HG03442 (cell line): ENCODE measurements at regions not wholly inside any gene's neighbourhood (a gene's known extent, or its start where the extent isn't known, plus 50 kb on each side); places are given as distances from the start of the nearest gene placed in this dataset.

ENCODE experiments used
- ATAC-seq: cut with Tn5 transposase; IDR thresholded peaks from one replicate; pipeline ENCODE4 v1.9.1; 2021; ENCODE audit warnings: mild to moderate bottlenecking, moderate library complexity; ENCODE audit not compliant: unreplicated experiment

DNA sequence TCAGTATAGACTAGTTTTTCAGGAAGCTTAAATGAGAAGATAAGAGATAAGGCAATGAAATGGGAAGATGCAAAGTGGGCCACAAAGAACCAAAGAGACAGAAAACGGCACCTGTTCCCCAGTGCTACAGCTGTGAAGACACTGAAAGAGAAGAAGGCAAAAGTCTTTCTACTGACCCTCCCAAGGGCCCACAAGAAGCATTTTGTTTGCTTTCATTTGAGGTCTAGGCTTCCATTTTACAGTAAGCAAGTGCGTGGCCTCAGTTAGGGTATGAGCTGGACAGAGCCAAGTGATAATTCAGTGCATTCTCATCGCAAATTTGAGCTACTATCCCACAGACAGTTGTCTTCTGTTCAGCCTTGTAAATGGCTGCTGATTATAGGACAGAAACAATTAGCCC is 53.4 kb upstream of the STK17B start:
- no peak for ATAC-seq

DNA sequence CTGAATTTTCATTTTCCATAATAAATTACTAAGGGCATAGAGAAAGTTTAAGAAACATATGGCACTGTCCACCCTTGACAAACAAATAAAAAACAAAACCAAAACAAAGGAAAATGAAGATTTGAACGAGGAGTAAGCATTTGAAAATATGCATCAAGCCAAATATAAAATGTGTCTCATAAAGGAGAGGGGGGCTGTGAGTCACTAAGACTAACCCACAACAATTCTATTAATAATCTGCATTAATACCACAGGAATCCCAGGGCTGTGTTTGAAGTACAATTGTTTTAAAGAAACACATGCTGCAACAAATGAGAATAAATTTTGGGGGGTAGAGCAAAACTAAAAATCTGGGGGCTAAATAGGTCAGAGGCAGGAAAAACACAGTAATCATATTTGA is 53.8 kb upstream of the STK17B start:
- ATAC-seq = no peak

DNA sequence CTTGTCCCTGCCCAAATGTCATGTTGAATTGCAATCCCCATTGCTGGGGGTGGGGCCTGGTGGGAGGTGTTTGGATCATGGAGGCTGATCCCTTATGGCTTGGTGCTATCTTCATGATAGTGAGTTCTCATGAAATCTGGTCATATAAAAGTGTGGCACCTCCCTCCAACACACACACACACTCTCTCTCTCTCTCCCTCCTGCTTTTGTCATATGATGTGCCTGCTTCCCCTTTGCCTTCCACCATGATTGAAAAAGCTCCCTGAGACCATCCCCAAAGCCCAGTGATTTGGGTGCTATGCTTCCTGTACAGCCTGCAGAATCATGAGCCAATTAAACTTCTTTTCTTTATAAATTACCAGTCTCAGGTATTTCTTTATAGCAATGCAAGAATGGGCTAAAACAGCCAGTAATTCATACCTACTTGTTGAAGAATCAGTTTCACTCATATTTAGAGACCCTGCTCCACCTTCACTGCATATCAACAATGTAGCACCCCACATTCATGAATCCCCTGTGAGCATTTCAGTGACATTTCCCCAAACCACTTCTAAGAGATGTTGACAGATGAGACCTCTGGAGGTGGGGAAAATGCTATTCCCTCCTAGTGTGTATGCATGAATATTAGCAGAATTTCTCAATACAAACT is 54.8 kb upstream of the STK17B start:
- ATAC-seq = no peak

DNA sequence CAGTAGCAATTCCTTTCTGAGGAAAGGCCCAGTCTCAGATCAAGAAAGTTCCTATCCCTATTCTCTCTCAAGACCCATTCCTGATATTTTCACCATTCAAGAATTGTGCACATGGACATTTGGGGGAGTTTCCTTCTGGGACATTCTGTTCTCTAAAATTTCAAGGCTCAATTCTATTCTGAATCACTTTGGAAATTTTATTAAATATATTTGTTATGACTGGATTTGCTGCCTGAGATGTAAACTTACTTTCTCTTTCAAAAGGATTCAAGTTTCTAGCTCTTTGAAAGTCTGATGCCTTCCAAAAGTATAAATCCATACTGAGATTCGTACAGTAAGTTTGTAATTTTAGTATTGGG is 55.3 kb upstream of the STK17B start:
- no peak for ATAC-seq

DNA sequence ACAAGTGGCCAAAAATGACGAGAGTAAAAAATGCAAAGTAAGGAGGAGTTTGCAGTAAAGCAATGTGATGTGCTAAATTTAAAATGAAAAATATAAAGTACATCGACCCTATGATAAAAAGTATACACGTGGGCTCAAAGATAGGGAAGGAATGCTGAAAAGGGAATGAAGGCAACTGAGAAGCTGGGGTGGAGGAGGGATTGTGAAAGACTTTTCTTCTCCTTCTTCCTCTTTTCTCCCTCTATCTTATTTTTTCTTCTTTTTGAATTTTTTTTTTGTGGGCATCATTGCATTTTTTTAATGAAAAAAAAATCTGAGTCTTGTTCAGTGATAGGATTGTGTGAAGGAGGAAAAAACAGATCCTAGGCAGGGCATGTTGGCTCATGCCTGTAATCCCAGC is 57.6 kb upstream of the STK17B start:
- ATAC-seq = no peak

DNA sequence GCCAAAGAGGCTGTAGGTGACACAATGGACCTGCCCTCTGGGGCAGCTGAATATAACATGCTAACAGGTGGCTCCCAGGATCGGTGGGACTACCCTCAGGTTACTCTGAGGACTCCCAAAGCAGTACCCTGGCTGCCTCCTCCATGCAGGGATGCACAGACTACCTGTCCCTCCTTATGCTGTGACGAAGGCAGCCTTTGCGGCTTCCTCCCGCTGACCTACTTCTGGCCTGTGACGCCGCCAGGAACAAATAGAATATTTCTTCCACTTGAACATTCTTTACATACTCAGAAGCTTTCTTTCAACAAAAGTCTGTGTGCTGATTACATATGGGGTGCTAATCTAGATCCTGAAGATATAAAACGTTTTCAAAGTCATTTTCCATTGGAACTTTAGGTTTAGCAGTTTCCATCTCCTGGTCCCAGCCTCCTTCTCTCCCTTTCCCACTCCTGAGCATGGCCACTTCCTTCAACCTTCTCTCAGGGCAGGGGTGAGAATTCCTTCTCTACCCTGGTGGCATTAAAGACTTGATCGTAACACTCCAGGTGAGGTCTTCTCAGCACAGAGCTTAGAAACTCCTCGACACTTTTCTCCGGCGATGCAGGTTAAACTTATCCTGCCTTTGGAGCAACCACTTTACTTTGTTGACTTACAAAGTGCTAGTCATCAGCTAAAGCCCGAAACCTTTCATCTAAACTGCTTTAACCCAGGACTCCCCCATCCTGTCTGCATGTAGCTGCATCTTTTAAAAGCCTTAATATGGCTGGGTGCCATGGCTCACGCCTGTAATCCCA is 58.9 kb upstream of the STK17B start:
- ATAC-seq = no peak

DNA sequence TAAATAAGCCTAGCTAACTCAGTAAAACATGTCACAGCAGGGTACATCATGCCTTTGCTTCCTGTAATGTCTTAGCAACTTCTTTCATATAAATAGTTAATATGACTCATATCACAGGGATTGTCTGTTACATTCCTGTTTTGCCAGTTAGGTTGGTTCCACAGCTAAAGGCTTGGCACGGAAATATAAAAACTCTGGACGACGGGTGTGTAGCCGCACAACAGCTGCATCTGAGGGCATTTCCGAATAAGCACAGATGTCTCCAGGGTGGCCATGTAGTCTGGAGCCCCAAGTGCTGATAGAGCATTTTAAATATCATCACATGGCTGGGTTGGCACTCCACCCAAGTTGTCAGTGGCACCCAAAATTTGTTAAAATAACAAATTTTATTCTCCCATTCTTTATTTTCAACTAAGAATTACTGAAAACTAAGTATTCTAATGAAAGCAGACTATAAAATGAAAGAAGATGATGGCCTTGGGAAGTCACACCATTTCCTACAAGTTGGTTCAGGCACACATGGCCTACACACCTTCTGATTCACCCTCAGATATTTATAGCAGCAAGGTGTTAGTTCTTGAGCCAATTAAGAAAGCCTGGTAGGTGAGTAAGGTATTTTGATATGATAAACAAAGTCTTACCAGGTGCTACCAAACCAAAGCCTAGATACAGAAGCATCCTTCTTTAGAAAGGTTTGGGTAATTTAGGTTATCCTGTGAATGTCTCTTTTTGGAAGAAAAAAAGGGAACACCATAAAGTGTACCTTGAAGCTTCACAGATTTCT is 61.8 kb upstream of the STK17B start:
- ATAC-seq = peak; percentile 11

DNA sequence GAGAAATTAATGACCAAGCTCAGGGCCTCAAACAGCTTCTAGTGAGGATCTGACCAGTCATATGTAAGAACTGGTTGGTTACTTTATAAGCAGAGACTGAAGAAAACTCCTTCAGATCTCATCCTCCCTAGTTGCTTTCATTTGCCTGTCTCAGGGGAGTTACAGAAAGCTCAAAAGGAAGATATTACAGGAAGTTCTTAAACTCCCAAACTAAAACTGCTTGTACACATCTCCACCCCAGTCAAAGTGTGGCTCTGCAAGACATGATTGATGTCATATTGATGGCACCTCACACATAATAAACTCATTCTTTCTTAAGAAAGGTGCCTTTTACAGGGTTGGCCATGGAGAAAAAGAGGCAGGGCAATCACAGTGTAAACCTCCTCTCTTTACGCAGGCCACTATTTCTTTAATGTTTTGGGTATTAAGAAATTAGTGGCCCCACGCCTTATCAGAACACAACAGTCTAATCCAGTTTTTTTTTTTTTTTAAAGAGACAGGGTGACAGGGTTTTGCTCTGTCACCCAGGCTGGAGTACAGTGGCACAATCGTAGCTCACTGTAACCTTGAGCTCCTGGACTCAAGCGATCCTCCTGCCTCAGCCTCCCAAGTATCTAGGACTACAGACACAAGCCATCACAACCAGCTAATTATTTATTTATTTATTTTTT is 62.6 kb upstream of the STK17B start:
- ATAC-seq = peak; percentile 73

DNA sequence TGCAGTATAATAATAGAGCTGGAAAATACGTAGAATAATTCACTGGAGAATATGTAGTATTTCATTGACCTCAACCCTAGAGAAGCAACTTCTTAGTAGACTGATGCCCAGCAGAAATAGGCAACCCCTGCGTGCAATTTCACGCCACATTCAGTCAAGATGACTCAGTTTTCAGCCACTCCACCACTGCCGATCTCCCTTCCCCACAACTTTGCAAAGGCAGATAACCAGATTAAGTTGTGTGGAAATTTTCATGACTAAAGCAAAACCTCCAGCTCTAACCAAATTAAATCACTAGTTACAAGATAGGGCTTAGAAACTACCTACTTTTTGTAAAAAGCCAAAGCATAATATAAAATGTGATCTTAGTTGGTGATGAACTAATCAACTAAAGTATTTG is 63.3 kb upstream of the STK17B start:
- ATAC-seq = peak; percentile 51

DNA sequence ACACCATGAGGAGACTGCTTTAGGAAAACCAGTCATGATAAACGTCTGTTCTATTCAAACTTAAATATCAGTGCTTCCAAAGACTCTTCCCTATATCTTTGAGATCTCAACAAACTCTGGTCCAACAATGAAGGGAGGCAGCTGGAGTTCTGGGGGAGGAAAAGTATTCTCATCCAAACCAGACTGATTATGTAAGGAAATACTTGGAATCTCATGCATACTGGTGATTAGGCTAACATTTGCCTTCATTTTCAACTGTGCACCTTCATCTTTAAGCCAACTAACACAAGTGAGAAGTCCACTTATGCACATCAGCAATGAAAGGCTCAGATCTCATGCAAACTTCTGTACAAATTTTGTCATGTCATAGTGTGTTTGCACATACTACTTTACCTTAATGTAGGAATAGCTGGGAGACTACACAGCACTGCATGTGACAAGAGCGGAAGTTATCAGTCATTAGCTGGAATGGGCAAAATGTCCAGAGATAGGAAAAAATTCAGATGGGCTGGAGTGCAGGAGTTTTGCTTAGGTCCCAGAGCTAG is 67.5 kb upstream of the STK17B start:
- ATAC-seq = no peak

DNA sequence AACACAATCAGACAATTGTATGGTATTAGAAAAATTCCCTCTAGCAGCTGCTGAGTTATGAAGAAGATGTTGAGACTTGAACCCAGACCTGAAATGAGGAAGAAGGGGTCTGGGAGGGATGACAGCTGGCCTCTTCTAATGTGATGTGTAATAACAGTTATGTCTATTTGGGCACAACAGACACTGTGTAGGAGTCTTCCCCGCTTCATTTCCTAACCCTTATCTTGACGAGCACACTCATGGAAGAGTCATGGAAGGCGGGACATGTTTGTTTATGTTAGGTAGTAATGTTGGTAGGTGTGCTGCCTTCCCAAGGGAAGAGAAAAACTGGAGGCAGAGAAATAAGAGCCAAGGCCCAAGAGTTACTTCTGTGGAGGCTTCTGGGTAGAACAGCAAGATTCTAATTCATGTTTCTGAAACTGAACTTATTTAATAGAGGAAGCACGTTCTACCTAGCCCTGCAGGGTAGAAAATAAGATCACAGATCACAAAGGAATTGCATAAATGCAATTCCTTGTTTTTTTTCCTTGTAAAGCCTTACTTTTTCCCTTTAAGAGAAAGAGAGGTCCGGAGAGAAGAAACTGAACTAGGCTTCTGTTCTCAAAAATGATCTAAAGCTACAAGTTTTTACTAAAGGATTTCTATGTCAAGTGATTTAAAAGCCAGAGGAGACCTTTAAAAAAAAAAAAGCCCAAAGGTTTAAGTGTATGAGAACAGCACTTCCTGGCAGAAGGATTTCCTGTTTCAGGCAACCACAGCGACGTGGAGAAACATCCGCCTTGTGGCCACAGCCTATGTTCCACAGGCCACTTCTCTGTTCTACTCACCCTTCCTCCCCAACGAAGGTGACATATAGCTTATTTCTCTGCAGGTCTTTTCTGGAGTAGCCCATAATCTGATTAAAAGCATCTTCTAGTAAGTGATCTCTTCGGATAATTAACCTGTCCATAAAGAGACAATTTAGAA is 68.5 kb upstream of the STK17B start:
- ATAC-seq = peak; percentile 75

DNA sequence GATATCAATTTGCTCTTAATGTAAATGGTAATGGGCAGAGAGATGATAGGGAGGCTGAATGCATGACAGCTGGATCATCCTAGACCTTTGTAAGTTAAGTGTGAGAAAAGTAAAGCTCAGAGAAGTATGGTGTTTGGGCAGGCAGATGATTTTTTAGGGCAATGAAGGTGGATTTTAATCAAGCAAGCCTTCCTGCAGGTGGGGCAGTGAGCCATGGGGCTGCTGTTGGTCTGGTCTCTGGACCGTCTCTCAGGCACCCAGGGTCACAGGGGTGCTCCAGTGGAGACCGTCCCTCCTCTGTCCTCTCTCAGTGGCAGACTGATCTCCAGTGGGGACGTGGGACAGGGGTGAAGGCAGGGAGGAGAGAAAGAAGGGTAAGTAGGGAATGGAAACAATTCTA is 69.8 kb upstream of the STK17B start:
- no peak for ATAC-seq

DNA sequence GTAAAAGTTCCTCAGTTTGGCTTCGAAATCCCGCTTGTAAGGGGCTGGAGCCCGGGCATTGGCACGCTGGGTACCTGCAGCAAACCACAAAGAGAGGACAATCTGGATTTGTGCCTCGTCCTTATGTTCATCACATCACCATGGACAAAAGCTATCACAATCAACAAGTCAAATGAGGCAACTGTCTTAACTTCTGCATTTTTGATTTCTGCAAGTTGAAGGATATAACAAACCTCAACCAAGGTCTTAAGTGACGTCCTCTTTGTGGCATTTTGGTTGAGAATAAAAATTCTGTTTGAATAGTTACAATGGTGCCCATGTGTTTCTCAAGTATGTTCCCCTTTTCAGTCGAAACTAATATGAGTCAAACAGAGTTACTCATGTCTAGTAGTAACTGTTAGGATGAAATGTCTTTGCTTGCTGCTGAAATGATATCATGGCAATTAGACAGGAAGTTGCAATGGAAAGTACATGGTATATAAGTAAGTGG is 70.8 kb upstream of the STK17B start:
- peak; percentile 92 for ATAC-seq

DNA sequence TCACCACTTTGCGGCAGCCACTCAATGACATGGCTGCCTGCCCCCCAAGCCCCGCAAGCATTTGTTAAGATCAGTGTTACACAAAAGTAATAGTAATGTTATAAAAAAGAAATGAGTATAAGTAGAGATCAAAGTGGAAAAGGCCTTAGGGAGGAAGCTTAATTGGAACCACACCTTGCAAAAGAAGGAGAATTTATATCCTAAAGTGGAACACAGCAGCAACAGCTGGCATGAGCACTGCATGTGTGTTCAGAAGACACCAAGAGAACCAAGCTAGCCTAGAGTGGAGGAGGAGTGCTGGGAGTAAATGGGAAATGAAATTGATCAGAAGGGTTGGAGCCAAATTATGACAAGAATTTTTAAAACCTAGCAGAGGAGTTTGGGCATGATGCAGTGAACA is 73.1 kb upstream of the STK17B start:
- no peak for ATAC-seq

DNA sequence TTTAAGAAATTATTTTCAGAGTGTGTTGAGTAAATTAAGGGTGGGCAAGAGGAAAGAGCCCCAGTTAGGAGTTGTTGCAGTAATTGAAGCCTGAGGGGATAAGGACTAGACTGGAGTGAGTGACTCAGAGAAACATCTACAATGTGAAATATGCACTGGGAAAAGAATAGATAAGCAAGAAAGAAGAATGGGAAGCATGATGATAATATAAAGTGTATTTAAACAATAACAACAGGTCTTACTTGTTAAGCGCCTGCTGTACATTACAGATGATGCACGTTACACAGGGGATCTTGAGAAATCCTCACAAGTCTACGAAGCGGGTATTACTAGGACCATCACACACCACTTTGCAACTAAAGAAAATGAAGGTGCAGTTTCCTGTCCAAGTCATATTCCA is 73.6 kb upstream of the STK17B start:
- ATAC-seq = no peak

DNA sequence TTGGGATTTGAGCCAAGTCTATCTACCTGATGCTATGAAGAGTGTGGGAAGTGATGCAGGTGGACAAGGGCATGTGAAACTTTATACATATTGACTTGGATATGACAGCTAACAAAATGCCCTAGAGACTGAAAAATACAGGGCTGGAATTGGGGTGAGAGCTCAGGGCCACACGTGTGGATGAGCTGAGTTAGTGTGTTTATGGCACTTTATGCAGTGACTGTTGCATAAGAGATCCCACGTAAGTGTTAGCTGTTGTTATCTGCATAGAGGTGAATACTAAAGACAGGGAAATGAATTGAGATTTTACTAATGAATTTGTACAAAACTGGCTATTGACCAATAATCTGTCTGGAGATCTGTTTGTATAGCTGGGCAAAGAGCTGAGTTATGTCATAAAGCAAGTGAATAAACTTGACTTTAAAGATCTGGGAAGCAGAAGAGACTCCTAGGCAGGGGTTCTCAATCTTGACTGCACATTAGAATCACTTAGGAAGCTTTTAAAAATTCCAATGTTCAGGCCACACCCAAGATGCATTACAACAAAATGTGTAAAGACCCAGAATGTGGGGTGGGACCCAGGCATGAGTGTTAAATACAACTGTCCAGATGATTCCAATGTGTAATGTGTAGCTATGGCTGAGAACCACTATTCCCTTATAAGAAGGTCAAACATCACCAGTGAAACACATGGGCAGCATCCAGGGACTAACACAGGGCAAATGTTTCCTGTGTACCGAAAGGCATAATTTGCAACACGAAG is 74.2 kb upstream of the STK17B start:
- ATAC-seq = no peak

DNA sequence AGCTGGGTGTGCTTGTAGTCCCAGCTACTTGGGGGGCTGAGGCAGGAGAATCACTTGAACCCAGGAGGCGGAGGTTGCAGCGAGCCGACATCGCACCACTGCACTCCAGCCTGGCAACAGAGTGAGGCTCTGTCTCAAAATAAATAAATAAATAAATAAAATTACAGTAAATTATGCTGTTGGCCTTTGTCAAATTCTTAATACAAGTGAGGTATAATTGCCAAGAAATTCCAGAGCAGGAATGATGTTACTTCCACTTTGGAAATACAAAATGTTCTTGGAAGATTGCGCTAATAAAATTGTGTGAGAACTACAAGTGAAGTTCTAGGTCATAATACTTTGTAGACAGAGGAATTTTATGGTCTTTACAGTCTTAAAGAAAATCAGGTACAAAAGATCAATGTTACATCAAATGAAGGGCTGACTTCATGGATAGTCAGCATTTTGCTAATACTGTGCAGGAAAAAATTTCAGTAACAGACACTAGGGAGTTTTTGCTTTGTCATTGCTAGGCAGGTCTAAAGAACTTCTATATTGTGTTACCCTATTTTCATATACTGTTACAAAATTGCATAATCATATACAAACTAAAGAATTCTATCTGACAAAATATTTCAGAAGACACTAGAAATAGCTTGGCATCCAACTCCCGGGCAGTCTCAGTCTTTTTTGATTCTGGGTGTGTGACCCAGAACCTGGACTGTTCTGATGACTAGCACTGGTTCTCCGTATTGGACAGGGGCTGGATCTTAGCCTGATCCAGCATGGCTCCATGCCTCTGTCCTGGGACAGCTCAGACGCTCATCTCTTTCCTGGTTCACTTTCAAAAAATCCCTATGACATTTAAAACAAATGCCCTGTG is 76.0 kb upstream of the STK17B start:
- no peak for ATAC-seq

DNA sequence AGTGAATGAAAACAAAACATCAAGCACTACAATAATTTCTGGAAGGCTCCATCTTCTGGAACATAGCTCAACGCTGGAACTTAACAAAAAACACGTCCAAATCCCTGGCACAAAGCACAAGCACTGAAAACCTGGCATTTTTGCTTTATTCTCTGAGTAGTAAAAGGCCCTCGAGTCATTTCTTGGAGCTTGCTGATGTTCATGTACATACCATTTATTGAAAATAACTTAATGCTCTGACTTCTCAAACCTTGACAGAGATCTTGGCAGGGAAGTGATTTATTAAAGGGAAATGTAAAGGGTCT is 76.5 kb upstream of the STK17B start:
- ATAC-seq = no peak
